ENCODE measurements at regions not wholly inside any gene's neighbourhood (a gene's known extent, or its start where the extent isn't known, plus 50 kb on each side); places are given as distances from the start of the nearest gene placed in this dataset.

- TF ChIP-seq EZH2 (IDR thresholded peaks at IDR 0.05; ENCODE audit: borderline replicate concordance, insufficient read depth, low read depth, low read length, poor library complexity, severe bottlenecking), result no peak
- TF ChIP-seq, protein P1, sequence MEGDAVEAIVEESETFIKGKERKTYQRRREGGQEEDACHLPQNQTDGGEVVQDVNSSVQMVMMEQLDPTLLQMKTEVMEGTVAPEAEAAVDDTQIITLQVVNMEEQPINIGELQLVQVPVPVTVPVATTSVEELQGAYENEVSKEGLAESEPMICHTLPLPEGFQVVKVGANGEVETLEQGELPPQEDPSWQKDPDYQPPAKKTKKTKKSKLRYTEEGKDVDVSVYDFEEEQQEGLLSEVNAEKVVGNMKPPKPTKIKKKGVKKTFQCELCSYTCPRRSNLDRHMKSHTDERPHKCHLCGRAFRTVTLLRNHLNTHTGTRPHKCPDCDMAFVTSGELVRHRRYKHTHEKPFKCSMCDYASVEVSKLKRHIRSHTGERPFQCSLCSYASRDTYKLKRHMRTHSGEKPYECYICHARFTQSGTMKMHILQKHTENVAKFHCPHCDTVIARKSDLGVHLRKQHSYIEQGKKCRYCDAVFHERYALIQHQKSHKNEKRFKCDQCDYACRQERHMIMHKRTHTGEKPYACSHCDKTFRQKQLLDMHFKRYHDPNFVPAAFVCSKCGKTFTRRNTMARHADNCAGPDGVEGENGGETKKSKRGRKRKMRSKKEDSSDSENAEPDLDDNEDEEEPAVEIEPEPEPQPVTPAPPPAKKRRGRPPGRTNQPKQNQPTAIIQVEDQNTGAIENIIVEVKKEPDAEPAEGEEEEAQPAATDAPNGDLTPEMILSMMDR (IDR thresholded peaks at IDR 0.05), result no peak
Observed at GRCh38 chr2:13158466-13158865, 441.7 kb downstream of the TRIB2 start.

Data from B cell (primary cell).